Thymus (tissue), 11 donors: ENCODE measurements at regions not wholly inside any gene's neighbourhood (a gene's known extent, or its start where the extent isn't known, plus 50 kb on each side); places are given as distances from the start of the nearest gene placed in this dataset.
"Not testable (repeated sequence)": the region's sequence is repeated elsewhere in the genome, so short reads cannot be mapped to it uniquely, and the experiment has no call there.

Experiments used
- DNase-seq, 9 donors: peaks; one replicate each; pipeline ENCODE4 v3.0.0-alpha.2; 2013; ENCODE audit warnings: low spot score in 9 of 9, low read depth in 6 of 9, missing footprints in 1 of 9
- H3K27ac ChIP-seq, 2 donors: one replicate each; pipeline ENCODE4 v1.5.1; 2013; ENCODE audit warnings: control low read depth in 1 of 2, low read depth in 1 of 2, low read length in 1 of 2, mild to moderate bottlenecking in 1 of 2, moderate library complexity in 1 of 2
- H3K27me3 ChIP-seq, 2 donors: one replicate each; pipeline ENCODE4 v1.5.1; 2013; ENCODE audit warnings: low read length in 1 of 2; ENCODE audit not compliant: control insufficient read depth in 2 of 2, insufficient read depth in 1 of 2
- H3K36me3 ChIP-seq, 2 donors: one replicate each; pipeline ENCODE4 v1.5.1; 2013; ENCODE audit warnings: low read length in 1 of 2, mild to moderate bottlenecking in 1 of 2, moderate library complexity in 1 of 2; ENCODE audit not compliant: control insufficient read depth in 2 of 2, insufficient read depth in 2 of 2
- H3K4me1 ChIP-seq, 2 donors: one replicate each; pipeline ENCODE4 v1.5.1; 2013; ENCODE audit warnings: low read length in 2 of 2; ENCODE audit not compliant: control insufficient read depth in 2 of 2, insufficient read depth in 2 of 2
- H3K4me3 ChIP-seq, 2 donors: one replicate each; pipeline ENCODE4 v1.5.1; 2013; ENCODE audit warnings: low read length in 2 of 2, control low read depth in 1 of 2, mild to moderate bottlenecking in 1 of 2
- H3K9me3 ChIP-seq, 2 donors: one replicate each; pipeline ENCODE4 v1.5.1; 2013; ENCODE audit warnings: low read length in 1 of 2, mild to moderate bottlenecking in 1 of 2; ENCODE audit not compliant: control insufficient read depth in 2 of 2, insufficient read depth in 1 of 2
- WGBS: extraction: QIAGEN DNeasy Blood & Tissue Kit; methylation state at CpG from one replicate; pipeline ENCODE4 v1.1.7; 2013; 5-methylcytosine and 5-hydroxymethylcytosine counted together
- donor health status: healthy.

DNA sequence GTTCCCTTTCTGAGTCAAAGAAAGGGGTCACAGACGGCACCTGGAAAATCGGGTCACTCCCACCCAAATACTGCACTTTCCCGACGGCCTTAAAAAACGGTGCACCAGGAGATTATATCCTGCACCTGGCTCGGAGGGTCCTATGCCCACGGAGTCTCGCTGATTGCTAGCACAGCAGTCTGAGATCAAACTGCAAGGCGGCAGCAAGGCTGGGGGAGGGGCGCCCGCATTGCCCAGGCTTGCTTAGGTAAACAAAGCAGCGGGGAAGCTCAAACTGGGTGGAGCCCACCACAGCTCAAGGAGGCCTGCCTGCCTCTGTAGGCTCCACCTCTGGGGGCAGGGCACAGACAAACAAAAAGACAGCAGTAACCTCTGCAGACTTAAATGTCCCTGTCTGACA, 701.7 kb downstream of the RAPGEF2 start:
- 96% methylated on average over 12 of the region's 12 CpGs for WGBS
- not testable (repeated sequence) for H3K36me3 ChIP-seq, DNase-seq, H3K4me1 ChIP-seq, H3K27ac ChIP-seq, H3K9me3 ChIP-seq, H3K27me3 ChIP-seq, H3K4me3 ChIP-seq

DNA sequence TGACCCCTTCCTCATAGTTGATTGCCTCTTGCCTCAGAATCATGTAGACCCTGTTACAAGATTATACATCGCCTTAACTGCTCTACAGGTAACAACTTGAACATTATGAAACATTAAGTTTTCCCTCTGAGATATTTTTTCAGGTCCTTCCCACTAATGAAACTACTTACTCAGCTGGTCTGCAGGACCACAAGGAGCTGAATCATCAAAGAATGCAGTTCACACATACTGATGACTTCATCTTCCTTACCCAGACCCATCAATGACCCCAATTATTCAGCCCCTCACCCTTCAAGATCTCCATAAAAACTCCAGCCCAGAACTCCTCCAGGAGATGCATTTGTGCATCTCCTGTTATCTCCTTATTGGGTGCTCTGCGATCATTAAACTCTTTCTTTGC, 720.9 kb downstream of the RAPGEF2 start:
- WGBS, result 90% methylated on average over 2 of the region's 2 CpGs
- no peak for DNase-seq
- H3K9me3 ChIP-seq, result no peaks in the 10 kb centered on the region

DNA sequence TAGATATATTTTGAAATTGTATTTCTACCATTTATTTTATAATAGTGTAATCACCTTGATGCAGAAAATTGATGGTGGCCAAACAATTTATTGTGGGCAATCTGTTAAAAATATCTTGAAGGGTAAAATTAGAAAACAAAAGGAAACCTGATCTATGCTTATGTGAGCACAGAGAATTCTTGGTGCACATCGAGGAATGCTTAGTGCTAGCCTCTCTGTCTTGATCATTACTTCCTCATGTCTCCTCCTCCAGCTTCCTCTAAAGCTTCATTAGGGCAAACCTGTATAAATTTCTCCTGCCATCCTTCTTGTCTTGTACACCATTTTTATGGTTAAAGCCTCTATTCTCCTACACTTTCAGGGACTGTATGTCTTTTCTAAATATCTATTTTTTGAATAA, 725.8 kb downstream of the RAPGEF2 start:
- 70% methylated on average over 1 of the region's 1 CpG for WGBS
- H3K9me3 ChIP-seq, result no peaks in the 10 kb centered on the region
- no peaks in the 10 kb centered on the region for H3K27me3 ChIP-seq
- no peak for DNase-seq
- no peak overlapping the region for H3K27ac ChIP-seq
- H3K4me3 ChIP-seq, result no peak overlapping the region
- H3K4me1 ChIP-seq, result no peaks in the 10 kb centered on the region
- no peaks in the 10 kb centered on the region for H3K36me3 ChIP-seq

More for the DNA sequence above, 720.9 kb downstream of the RAPGEF2 start:
- no peaks in the 10 kb centered on the region for H3K4me1 ChIP-seq
- no peaks in the 10 kb centered on the region for H3K27me3 ChIP-seq
- no peak overlapping the region for H3K4me3 ChIP-seq
- no peak overlapping the region for H3K27ac ChIP-seq
- no peaks in the 10 kb centered on the region for H3K36me3 ChIP-seq

DNA sequence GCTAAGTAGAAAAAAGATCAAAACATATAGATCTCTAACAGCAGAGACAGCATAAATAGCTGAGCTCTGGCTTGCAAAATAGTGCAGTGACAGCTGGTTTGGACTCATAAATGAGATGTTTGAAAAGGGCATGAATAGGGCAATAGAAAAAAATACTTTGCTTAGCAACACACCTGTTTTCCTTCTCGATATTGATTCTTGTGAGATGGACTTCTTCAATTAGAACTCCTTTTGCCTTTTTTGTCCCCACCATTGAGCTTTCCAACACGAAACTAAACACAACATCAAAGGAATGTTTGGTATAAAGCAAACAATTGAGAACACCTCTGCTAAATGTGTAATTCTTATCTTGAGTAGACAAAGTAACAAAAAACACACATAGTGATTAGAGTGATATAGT, 726.3 kb downstream of the RAPGEF2 start:
- H3K27ac ChIP-seq, result no peak overlapping the region
- H3K9me3 ChIP-seq, result no peaks in the 10 kb centered on the region
- no peak overlapping the region for H3K4me3 ChIP-seq
- DNase-seq, result no peak
- H3K27me3 ChIP-seq, result no peaks in the 10 kb centered on the region
- H3K4me1 ChIP-seq, result no peaks in the 10 kb centered on the region
- H3K36me3 ChIP-seq, result no peaks in the 10 kb centered on the region
- 85% methylated on average over 2 of the region's 2 CpGs for WGBS

DNA sequence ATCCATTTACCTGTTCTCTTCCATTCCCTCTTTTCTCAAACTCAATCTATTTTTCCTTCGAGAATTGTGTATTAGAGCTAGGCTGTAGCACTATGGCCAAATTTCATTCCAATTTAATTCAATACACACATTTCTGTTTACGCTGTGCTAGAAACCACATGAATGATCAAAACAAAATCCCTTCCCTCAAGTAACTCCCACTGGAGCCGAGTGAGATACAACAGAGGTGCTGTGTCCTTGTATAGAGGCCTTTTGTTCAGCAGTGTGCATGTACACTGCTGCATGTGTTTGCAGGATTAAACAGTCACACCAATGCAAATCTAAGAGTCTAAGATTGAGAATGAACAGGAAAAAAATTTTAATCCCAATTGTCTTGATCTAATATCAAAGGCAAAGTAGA, 734.2 kb downstream of the RAPGEF2 start:
- H3K27ac ChIP-seq, result no peak overlapping the region
- H3K36me3 ChIP-seq, result no peaks in the 10 kb centered on the region
- H3K4me3 ChIP-seq, result no peak overlapping the region
- H3K9me3 ChIP-seq, result no peaks in the 10 kb centered on the region
- H3K27me3 ChIP-seq, result no peaks in the 10 kb centered on the region
- 91% methylated on average over 3 of the region's 3 CpGs for WGBS
- no peaks in the 10 kb centered on the region for H3K4me1 ChIP-seq
- DNase-seq, result no peak

DNA sequence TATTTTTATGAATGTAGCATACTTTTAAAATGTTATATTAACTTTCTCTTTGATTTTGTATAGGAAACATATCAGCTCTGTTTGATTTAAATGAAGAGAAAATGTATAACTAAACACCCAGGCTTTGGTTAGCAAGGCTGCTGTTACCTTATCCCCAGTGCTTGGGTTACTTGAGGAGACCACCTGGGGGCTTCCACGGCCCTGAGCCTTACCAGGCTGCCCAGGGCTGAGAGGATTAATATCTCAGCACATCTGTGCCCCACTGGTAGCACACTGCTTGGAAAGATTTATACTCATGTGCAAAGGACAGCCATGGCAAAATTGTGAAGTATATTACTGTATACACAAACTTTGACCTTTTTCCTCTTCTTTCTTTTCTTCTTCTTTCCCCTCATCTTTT, 752.9 kb downstream of the RAPGEF2 start:
- Histone ChIP-seq H3K4me3 (no peak overlapping the region), H3K36me3 (no peaks in the 10 kb centered on the region)
- WGBS, result 67% methylated on average over 1 of the region's 1 CpG

DNA sequence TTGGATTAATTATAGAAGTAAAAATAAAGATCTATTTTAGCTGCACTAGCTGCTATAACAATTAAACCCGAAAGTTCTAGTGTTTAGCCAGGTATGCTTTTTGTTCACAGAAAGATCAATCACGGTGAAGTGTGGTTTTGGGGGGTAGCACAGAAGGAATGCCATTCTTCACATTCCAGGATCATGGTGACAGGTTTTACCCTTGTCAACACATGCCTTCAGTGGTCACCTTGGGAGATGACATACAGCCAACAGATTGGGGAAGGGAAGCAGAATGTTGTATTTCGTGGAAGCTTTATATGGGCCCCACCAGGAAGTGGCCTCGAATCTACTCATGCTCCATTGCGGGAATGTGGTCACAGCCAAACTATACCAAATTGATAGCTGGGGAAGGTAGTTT, 753.6 kb downstream of the RAPGEF2 start:
- Histone ChIP-seq H3K27me3 (no peaks in the 10 kb centered on the region), H3K27ac (no peak overlapping the region), H3K4me1 (no peaks in the 10 kb centered on the region), H3K4me3 (no peak overlapping the region), H3K36me3 (no peaks in the 10 kb centered on the region), H3K9me3 (no peaks in the 10 kb centered on the region)
- DNase-seq, result no peak
- WGBS, result 61% methylated on average over 5 of the region's 5 CpGs

More for the DNA sequence above, 752.9 kb downstream of the RAPGEF2 start:
- no peaks in the 10 kb centered on the region for H3K27me3 ChIP-seq
- H3K27ac ChIP-seq, result no peak overlapping the region
- DNase-seq, result no peak
- H3K4me1 ChIP-seq, result no peaks in the 10 kb centered on the region
- no peaks in the 10 kb centered on the region for H3K9me3 ChIP-seq

DNA sequence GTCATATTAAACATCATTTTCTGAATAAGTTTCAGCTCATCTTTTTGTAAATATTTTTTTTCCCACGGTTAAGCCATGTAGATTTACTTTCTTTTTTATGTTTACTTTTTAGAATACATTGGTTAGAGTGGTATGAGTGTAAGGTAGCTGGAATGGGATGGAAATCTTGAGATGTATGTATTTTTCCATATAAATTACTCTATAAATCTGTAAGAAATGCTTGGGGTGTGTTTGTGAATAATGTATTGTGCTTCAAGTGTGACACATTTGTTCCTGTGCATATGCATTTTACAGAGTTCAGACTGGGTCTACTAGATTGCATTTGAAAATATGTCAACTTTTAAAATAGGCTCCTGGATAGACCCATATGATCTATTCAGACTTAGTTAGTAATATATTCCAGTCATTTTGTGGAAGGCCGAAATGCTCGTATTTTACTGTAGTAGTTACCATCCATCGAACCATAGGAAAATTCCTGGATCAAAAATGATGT, 756.8 kb downstream of the RAPGEF2 start:
- no peaks in the 10 kb centered on the region for H3K4me1 ChIP-seq
- H3K27me3 ChIP-seq, result no peaks in the 10 kb centered on the region
- WGBS, result 96% methylated on average over 4 of the region's 4 CpGs
- no peaks in the 10 kb centered on the region for H3K36me3 ChIP-seq
- DNase-seq, result no peak
- no peak overlapping the region for H3K4me3 ChIP-seq
- H3K27ac ChIP-seq, result no peak overlapping the region
- H3K9me3 ChIP-seq, result no peaks in the 10 kb centered on the region

DNA sequence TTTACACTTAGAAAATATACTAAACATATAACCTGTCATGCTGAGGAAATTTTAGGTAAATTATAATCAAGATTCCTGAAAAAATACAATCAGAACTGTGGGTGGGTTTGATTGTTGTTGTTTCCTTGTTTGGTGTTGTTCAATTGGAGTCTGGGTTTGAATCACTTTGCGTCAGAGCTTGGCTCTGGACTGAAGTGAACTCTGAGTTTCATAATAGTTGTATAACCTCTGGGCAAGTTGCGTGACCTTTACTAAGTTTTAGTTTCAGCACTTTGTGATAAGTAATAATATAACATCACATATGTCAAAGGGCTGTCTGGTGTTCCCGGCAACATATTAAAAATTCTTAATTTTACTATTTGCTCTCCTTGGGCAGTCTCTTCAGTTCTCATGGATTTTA, 758.1 kb downstream of the RAPGEF2 start:
- no peak for DNase-seq
- Histone ChIP-seq H3K27me3 (no peaks in the 10 kb centered on the region), H3K9me3 (no peaks in the 10 kb centered on the region), H3K36me3 (no peaks in the 10 kb centered on the region), H3K27ac (no peak overlapping the region), H3K4me3 (no peak overlapping the region), H3K4me1 (no peaks in the 10 kb centered on the region)
- 96% methylated on average over 3 of the region's 3 CpGs for WGBS

DNA sequence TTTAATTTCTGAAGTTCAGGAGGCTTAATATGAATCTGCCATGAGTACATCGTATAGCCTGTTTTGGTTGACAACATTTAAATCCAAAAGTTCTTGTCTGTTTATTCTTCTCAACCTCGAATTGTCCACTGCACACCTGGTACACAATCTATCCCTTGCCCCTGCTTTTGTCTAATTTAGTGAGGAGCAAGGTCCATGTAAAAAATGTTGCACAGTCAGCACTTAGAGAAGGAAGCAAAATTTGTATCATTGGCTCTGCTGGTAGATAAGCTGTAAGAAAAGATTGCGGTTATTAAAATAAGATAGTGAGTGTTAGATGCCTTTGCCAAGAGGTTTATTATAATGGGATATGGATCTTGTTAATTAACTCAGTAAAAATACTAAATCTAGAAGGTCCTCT, 761.5 kb downstream of the RAPGEF2 start:
- H3K4me3 ChIP-seq, result no peak overlapping the region
- no peaks in the 10 kb centered on the region for H3K36me3 ChIP-seq
- no peaks in the 10 kb centered on the region for H3K4me1 ChIP-seq
- no peaks in the 10 kb centered on the region for H3K9me3 ChIP-seq
- no peak for DNase-seq
- H3K27me3 ChIP-seq, result no peaks in the 10 kb centered on the region
- 85% methylated on average over 3 of the region's 3 CpGs for WGBS
- H3K27ac ChIP-seq, result no peak overlapping the region
